PC-3 (cell line): ENCODE measurements at regions not wholly inside any gene's neighbourhood (a gene's known extent, or its start where the extent isn't known, plus 50 kb on each side); places are given as distances from the start of the nearest gene placed in this dataset.

ENCODE experiments used
- ATAC-seq: fragments of 200-7000 bp; cut with Tn5 transposase; 2 replicates; pipeline ENCODE4 v1.9.1; 2020; ENCODE audit warnings: mild to moderate bottlenecking, moderate library complexity
- BruUV-seq: library from RNA; stranded (reverse); fragments of 400-500 nt; replicated peaks from 2 replicates; lab custom pipeline; 2021; lab: Mats Ljungman, UMichigan
- CTCF ChIA-PET: fragments of 300-600 bp; sonication (Branson Sonifier 250); formaldehyde crosslinking; loops from one replicate; lab custom pipeline; 2022; ENCODE audit warnings: antibody characterized with exemption; lab: Charles Lee
- POLR2A ChIA-PET: fragments of 300-600 bp; sonication (Branson Sonifier 250); formaldehyde crosslinking; loops from one replicate; lab custom pipeline; 2022; ENCODE audit warnings: antibody characterized with exemption; ENCODE audit not compliant: unreplicated experiment; lab: Charles Lee
- DNase-seq: peaks from one replicate; pipeline ENCODE4 v3.0.0-alpha.2; 2015
- H2AFZ ChIP-seq: fragments of 300-600 bp; sonication (generic); 2 replicates; pipeline ENCODE4 v1.6.0; 2016; ENCODE audit warnings: antibody characterized with exemption, low read length
- H3F3A ChIP-seq: fragments of 300-600 bp; sonication (generic); one replicate; pipeline ENCODE4 v1.6.0; 2017; ENCODE audit warnings: antibody characterized with exemption, low read length, control low read depth, mild to moderate bottlenecking; ENCODE audit not compliant: unreplicated experiment
- H3K27ac ChIP-seq: fragments of 300-600 bp; sonication (generic); 2 replicates; pipeline ENCODE4 v1.5.1; 2016; ENCODE audit warnings: mild to moderate bottlenecking, low read length
- H3K27me3 ChIP-seq: fragments of 300-600 bp; sonication (generic); 2 replicates; pipeline ENCODE4 v1.6.1; 2016; ENCODE audit warnings: low read length, mixed read lengths
- H3K36me3 ChIP-seq: fragments of 300-600 bp; sonication (generic); 2 replicates; pipeline ENCODE4 v1.6.1; 2016; ENCODE audit warnings: low read depth, mixed run types, low read length, mixed read lengths
- H3K4me1 ChIP-seq: fragments of 300-600 bp; sonication (generic); 2 replicates; pipeline ENCODE4 v1.5.1; 2016; ENCODE audit warnings: low read length; ENCODE audit not compliant: insufficient read depth
- H3K4me2 ChIP-seq: fragments of 300-600 bp; sonication (generic); 2 replicates; pipeline ENCODE4 v1.6.0; 2016; ENCODE audit warnings: low read length
- H3K4me3 ChIP-seq: fragments of 300-600 bp; sonication (generic); 2 replicates; pipeline ENCODE4 v1.5.1; 2016; ENCODE audit warnings: mild to moderate bottlenecking, low read length, mixed read lengths
- H3K79me2 ChIP-seq: fragments of 300-600 bp; sonication (generic); 2 replicates; pipeline ENCODE4 v1.6.1; 2017; ENCODE audit warnings: low read length, mixed read lengths
- H3K9ac ChIP-seq: fragments of 300-600 bp; sonication (generic); 2 replicates; pipeline ENCODE4 v1.6.0; 2016; ENCODE audit warnings: mild to moderate bottlenecking, low read length
- H3K9me2 ChIP-seq: fragments of 300-600 bp; sonication (generic); replicated peaks from 2 replicates; pipeline ENCODE4 v1.6.1; 2016; ENCODE audit warnings: mixed run types, low read length, mixed read lengths
- H3K9me3 ChIP-seq: fragments of 300-600 bp; sonication (generic); 2 replicates; pipeline ENCODE4 v1.6.1; 2016; ENCODE audit warnings: low read length, mixed read lengths
- H4K20me1 ChIP-seq: fragments of 300-600 bp; sonication (generic); 2 replicates; pipeline ENCODE4 v1.6.1; 2016; ENCODE audit warnings: low read length, mixed read lengths
- CTCF ChIP-seq: fragments of 300-600 bp; sonication (generic); conservative IDR thresholded peaks from 2 replicates; pipeline ENCODE4 v1.5.1; 2017; ENCODE audit warnings: antibody characterized with exemption, low read depth, mild to moderate bottlenecking, low read length
- EZH2 ChIP-seq: fragments of 300-600 bp; sonication (generic); IDR thresholded peaks from one replicate; pipeline ENCODE4 v1.6.1; 2017; ENCODE audit warnings: antibody characterized with exemption, mild to moderate bottlenecking, low read length; ENCODE audit not compliant: unreplicated experiment
- EZH2phosphoT487 ChIP-seq: fragments of 300-600 bp; sonication (generic); IDR thresholded peaks from 2 replicates; pipeline ENCODE4 v1.6.1; 2018; ENCODE audit warnings: mild to moderate bottlenecking, antibody characterized with exemption, low read length, borderline replicate concordance
- intact Hi-C: fragments of 100-400 bp; cut with micrococcal nuclease; formaldehyde crosslinking; loops from 2 replicates; pipeline ENCODE4 v1.9.0; 2023

DNA sequence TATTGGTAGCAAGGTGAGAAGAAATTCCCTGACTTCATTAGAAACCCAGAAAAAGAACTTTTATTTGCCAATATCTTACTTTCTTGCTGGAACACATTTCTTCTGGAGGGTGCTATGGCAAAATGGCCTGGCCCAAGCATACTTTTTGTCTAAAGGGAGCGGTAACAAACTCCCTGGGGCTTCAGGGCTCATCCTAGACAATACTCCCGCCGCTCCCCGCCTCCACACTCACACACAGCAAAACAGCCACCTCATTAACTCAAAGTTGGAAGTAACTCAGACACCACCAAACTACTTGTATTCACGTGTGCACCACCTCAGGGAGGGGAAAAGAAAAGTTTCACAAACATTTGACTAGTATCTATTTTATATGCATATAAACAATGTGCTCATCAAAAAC, 75.7 kb downstream of the IGSF1 start:
- Histone ChIP-seq H3F3A (no peaks in the 10 kb centered on the region), H3K4me3 (no peak overlapping the region), H4K20me1 (no peaks in the 10 kb centered on the region), H3K27me3 (no peaks in the 10 kb centered on the region), H2AFZ (no peak overlapping the region), H3K9ac (no peak overlapping the region), H3K4me2 (no peak overlapping the region), H3K9me2 (no peaks in the 10 kb centered on the region), H3K27ac (no peak overlapping the region), H3K36me3 (no peaks in the 10 kb centered on the region), H3K4me1 (no peaks in the 10 kb centered on the region), H3K9me3 (no peaks in the 10 kb centered on the region), H3K79me2 (no peaks in the 10 kb centered on the region)
- ATAC-seq (no peak), DNase-seq (no peak)
- ChIA-PET CTCF (no interaction called here), POLR2A (interaction anchor here (0.6 kb wide), 1 partner anchor 122 kb away, joined by 12 read pairs; no protein-coding TSS in a partner anchor)
- intact Hi-C loops = no loop called here
- no peak for TF ChIP-seq CTCF
- TF ChIP-seq EZH2phosphoT487 = no peak
- TF ChIP-seq EZH2 = no peak
- no TSS peak for BruUV-seq

- Histone ChIP-seq H3K4me2 (no peak overlapping the region), H3F3A (no peaks in the 10 kb centered on the region), H3K9me3 (no peaks in the 10 kb centered on the region), H3K9ac (no peak overlapping the region), H2AFZ (no peak overlapping the region), H4K20me1 (no peaks in the 10 kb centered on the region), H3K79me2 (no peaks in the 10 kb centered on the region), H3K9me2 (no peaks in the 10 kb centered on the region), H3K4me1 (no peaks in the 10 kb centered on the region), H3K27me3 (no peaks in the 10 kb centered on the region), H3K36me3 (no peaks in the 10 kb centered on the region), H3K27ac (no peak overlapping the region), H3K4me3 (no peak overlapping the region)
- ChIA-PET CTCF (no interaction called here), POLR2A (no interaction called here)
- no peak for TF ChIP-seq EZH2phosphoT487
- TF ChIP-seq CTCF = no peak
- TF ChIP-seq EZH2 = no peak
- DNase-seq = no peak
- ATAC-seq = no peak
- no TSS peak for BruUV-seq
- intact Hi-C loops = no loop called here
Measured at GRCh38 chrX:131202766-131203165, 86.3 kb downstream of the IGSF1 start.

GRCh38 chrX:131201986-131202385, 87.1 kb downstream of the IGSF1 start:
- H3K4me2 ChIP-seq = no peak overlapping the region
- H3K4me3 ChIP-seq = no peak overlapping the region
- no TSS peak for BruUV-seq
- no peak for TF ChIP-seq EZH2phosphoT487
- TF ChIP-seq EZH2 = no peak
- no peak for TF ChIP-seq CTCF
- H4K20me1 ChIP-seq = no peaks in the 10 kb centered on the region
- no peak overlapping the region for H2AFZ ChIP-seq
- no peak overlapping the region for H3K27ac ChIP-seq
- H3K79me2 ChIP-seq = no peaks in the 10 kb centered on the region
- no peaks in the 10 kb centered on the region for H3K4me1 ChIP-seq
- no peaks in the 10 kb centered on the region for H3F3A ChIP-seq
- H3K9me2 ChIP-seq = no peaks in the 10 kb centered on the region
- CTCF ChIA-PET = no interaction called here
- ATAC-seq (no peak), DNase-seq (no peak)
- H3K9me3 ChIP-seq = no peaks in the 10 kb centered on the region
- H3K36me3 ChIP-seq = no peaks in the 10 kb centered on the region
- H3K27me3 ChIP-seq = no peaks in the 10 kb centered on the region
- POLR2A ChIA-PET = no interaction called here
- intact Hi-C loops = no loop called here
- no peak overlapping the region for H3K9ac ChIP-seq
